ENCODE measurements at regions not wholly inside any gene's neighbourhood (a gene's known extent, or its start where the extent isn't known, plus 50 kb on each side); places are given as distances from the start of the nearest gene placed in this dataset.
A peak's percentile ranks its signal among the peaks of the same experiment; 100 is the strongest.

GRCh38 chr21:28272272-28272992, 720.2 kb downstream of the LTN1 start:
- DNase-seq, result no peak

GRCh38 chr21:28269173-28269572, 723.5 kb downstream of the LTN1 start:
- no peak for DNase-seq

- DNase-seq, result no peak
Observed at GRCh38 chr21:28268685-28269084, 724.0 kb downstream of the LTN1 start.

- DNase-seq, result no peak
Observed at GRCh38 chr21:28267449-28267848, 725.2 kb downstream of the LTN1 start.

- no peak for DNase-seq
Observed at GRCh38 chr21:28266061-28266460, 726.6 kb downstream of the LTN1 start.

- no peak for DNase-seq
Observed at GRCh38 chr21:28263974-28264373, 728.7 kb downstream of the LTN1 start.

GRCh38 chr21:28261298-28261697, 731.4 kb downstream of the LTN1 start:
- no peak for DNase-seq

GRCh38 chr21:28257276-28257675, 735.4 kb downstream of the LTN1 start:
- no peak for DNase-seq

GRCh38 chr21:28256837-28257236, 735.8 kb downstream of the LTN1 start:
- DNase-seq, result no peak

- no peak for DNase-seq
Observed at GRCh38 chr21:28256420-28256831, 736.3 kb downstream of the LTN1 start.

- no peak for DNase-seq
Observed at GRCh38 chr21:28253961-28254360, 738.7 kb downstream of the LTN1 start.

GRCh38 chr21:28253338-28253737, 739.3 kb downstream of the LTN1 start:
- DNase-seq, result no peak

GRCh38 chr21:28252928-28253327, 739.7 kb downstream of the LTN1 start:
- DNase-seq, result no peak

GRCh38 chr21:28250946-28251345, 741.7 kb downstream of the LTN1 start:
- DNase-seq, result no peak

GRCh38 chr21:28247454-28248020, 745.1 kb downstream of the LTN1 start:
- DNase-seq, result no peak

GRCh38 chr21:28240586-28240985, 752.1 kb downstream of the LTN1 start:
- no peak for DNase-seq

- DNase-seq, result no peak
Observed at GRCh38 chr21:28239340-28239739, 753.3 kb downstream of the LTN1 start.

GRCh38 chr21:28237661-28238060, 755.0 kb downstream of the LTN1 start:
- no peak for DNase-seq

- peak in 3 of 14 donors; percentile 5 to 13 (median 10) for DNase-seq
Observed at GRCh38 chr21:28235169-28235895, 757.3 kb downstream of the LTN1 start.

GRCh38 chr21:28234326-28234725, 758.4 kb downstream of the LTN1 start:
- DNase-seq, result no peak

- DNase-seq, result no peak
Observed at GRCh38 chr21:28233536-28234220, 759.0 kb downstream of the LTN1 start.

- DNase-seq, result no peak
Observed at GRCh38 chr21:28230559-28230958, 762.1 kb downstream of the LTN1 start.

- DNase-seq, result no peak
Observed at GRCh38 chr21:28229814-28230213, 762.9 kb downstream of the LTN1 start.

Data from C1 segment of cervical spinal cord (tissue), 14 donors.